ENCODE measurements at regions not wholly inside any gene's neighbourhood (a gene's known extent, or its start where the extent isn't known, plus 50 kb on each side); places are given as distances from the start of the nearest gene placed in this dataset.

GRCh38 chr5:27494887-27495286 is 456.5 kb upstream of the CDH9 start:
- no peak overlapping the region for H3K4me3 ChIP-seq (replicated peaks; ENCODE audit: low read depth, low read length)
- DNase-seq (ENCODE audit: low read depth) = no peak
- TF ChIP-seq CTCF (IDR thresholded peaks at IDR 0.05; ENCODE audit: low read length, missing control alignments) = no peak

GRCh38 chr5:27491746-27492439 is 453.5 kb upstream of the CDH9 start:
- H3K4me3 ChIP-seq (replicated peaks; ENCODE audit: low read depth, low read length) = no peak overlapping the region
- DNase-seq (ENCODE audit: low read depth) = no peak
- no peak for TF ChIP-seq CTCF (IDR thresholded peaks at IDR 0.05; ENCODE audit: low read length, missing control alignments)

GRCh38 chr5:27491047-27491446 is 452.7 kb upstream of the CDH9 start:
- TF ChIP-seq CTCF (IDR thresholded peaks at IDR 0.05; ENCODE audit: low read length, missing control alignments) = no peak

GRCh38 chr5:27489701-27490100 is 451.3 kb upstream of the CDH9 start:
- no peak for TF ChIP-seq CTCF (IDR thresholded peaks at IDR 0.05; ENCODE audit: low read length, missing control alignments)
- DNase-seq (ENCODE audit: low read depth) = no peak
- no peak overlapping the region for H3K4me3 ChIP-seq (replicated peaks; ENCODE audit: low read depth, low read length)

More at GRCh38 chr5:27491047-27491446, 452.7 kb upstream of the CDH9 start:
- DNase-seq (ENCODE audit: low read depth) = no peak
- no peak overlapping the region for H3K4me3 ChIP-seq (replicated peaks; ENCODE audit: low read depth, low read length)

GRCh38 chr5:27482663-27483062 is 444.3 kb upstream of the CDH9 start:
- TF ChIP-seq CTCF (IDR thresholded peaks at IDR 0.05; ENCODE audit: low read length, missing control alignments) = no peak
- H3K4me3 ChIP-seq (replicated peaks; ENCODE audit: low read depth, low read length) = no peak overlapping the region

GRCh38 chr5:27479859-27480258 is 441.5 kb upstream of the CDH9 start:
- H3K4me3 ChIP-seq (replicated peaks; ENCODE audit: low read depth, low read length) = no peak overlapping the region
- no peak for DNase-seq (ENCODE audit: low read depth)
- no peak for TF ChIP-seq CTCF (IDR thresholded peaks at IDR 0.05; ENCODE audit: low read length, missing control alignments)

More at GRCh38 chr5:27482663-27483062, 444.3 kb upstream of the CDH9 start:
- no peak for DNase-seq (ENCODE audit: low read depth)

GRCh38 chr5:27477550-27477949 is 439.2 kb upstream of the CDH9 start:
- no peak for DNase-seq (ENCODE audit: low read depth)
- H3K4me3 ChIP-seq (replicated peaks; ENCODE audit: low read depth, low read length) = no peak overlapping the region
- no peak for TF ChIP-seq CTCF (IDR thresholded peaks at IDR 0.05; ENCODE audit: low read length, missing control alignments)

Data from fibroblast of pulmonary artery (primary cell).